ENCODE measurements at regions not wholly inside any gene's neighbourhood (a gene's known extent, or its start where the extent isn't known, plus 50 kb on each side); places are given as distances from the start of the nearest gene placed in this dataset.

- no peak for TF ChIP-seq CTCF (IDR thresholded peaks at IDR 0.05 in 4 of 5, conservative IDR thresholded peaks at IDR 0.05 in 1 of 5)
- no peak for TF ChIP-seq POLR2A (IDR thresholded peaks at IDR 0.05)
Measured at GRCh38 chr11:34566736-34567135, 53.1 kb upstream of the ELF5 start.

All from gastrocnemius medialis (tissue), 4 donors.